GM21786 (cell line): ENCODE measurements at regions not wholly inside any gene's neighbourhood (a gene's known extent, or its start where the extent isn't known, plus 50 kb on each side); places are given as distances from the start of the nearest gene placed in this dataset.

ENCODE experiments used
- ATAC-seq: cut with Tn5 transposase; IDR thresholded peaks from one replicate; pipeline ENCODE4 v1.9.1; 2021; ENCODE audit not compliant: unreplicated experiment

DNA sequence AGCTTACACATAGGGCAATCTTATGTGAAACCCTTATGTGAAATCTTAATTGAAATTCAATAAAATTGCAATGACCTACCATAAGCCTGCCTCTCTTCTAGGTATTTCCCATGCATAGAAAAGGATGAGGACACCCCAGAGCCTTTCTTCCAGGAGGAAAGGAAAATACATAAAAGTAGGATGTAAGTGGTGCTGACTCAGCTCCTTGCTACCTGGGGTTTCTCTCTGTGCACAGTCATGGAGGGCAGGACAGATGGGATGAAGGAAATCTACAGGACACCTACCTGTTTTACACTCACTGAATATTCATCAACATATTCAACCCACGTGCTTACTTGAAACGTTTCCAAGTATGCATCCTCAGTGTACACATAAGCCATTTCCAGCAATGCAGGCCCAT, 1299.2 kb upstream of the SLC10A2 start:
- no peak for ATAC-seq

DNA sequence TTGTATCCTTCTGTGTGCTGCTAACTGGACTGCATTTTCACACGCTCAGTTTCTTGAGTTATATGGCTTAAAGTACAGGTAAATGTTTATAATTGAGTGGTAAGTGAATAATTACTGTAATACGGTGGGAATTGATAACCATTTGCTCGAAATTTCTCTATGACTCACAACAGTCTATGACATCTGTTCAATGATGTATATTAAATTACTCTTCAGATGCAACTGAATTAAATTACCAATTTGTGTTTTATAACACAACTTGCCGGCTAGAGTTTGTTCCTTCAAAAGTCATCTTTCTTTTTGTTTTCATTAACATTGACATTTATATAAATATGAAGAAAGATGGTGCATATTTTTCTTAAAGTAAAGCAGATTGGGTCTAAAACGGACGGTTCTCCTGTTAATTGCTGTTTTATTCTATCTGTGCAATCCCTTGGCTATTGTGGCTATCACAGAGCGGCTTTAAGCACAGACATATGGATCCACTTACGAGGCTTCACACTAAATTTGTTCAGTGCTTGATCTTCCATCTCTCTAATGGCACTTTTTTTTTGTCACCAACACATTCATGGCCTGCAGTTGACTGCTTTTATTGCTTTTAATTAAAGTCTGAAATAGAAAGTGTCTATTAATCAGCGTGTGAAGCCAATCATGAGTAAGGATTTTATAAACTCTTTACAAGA, 1291.6 kb upstream of the SLC10A2 start:
- ATAC-seq = no peak

DNA sequence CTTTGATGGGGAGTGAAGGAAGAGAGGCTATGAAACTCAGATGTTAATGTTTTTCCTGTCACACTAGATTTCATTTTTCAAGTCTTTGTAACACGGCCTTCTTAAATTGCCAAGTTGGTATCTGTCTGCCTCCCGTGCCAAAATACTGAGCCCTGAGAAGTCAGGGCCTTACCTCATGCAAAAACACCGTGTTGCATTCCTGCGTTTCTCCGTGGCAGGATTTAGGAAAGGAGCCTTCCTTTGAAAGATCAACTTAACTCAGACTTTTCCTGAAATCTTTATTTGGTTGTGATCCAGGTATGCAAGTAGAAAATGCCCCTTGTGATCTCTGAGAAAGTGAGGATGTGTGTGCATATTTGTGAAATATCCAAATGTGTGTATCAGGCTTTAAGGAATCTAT, 1291.0 kb upstream of the SLC10A2 start:
- no peak for ATAC-seq

GRCh38 chr13:104355041-104355670, 1288.9 kb upstream of the SLC10A2 start:
- no peak for ATAC-seq

GRCh38 chr13:104327211-104327610, 1261.0 kb upstream of the SLC10A2 start:
- no peak for ATAC-seq

GRCh38 chr13:104326523-104326922, 1260.3 kb upstream of the SLC10A2 start:
- no peak for ATAC-seq

- ATAC-seq = no peak
Observed at GRCh38 chr13:104321756-104322155, 1255.5 kb upstream of the SLC10A2 start.

- no peak for ATAC-seq
Observed at GRCh38 chr13:104320446-104320845, 1254.2 kb upstream of the SLC10A2 start.

- no peak for ATAC-seq
Observed at GRCh38 chr13:104318121-104318520, 1251.9 kb upstream of the SLC10A2 start.

DNA sequence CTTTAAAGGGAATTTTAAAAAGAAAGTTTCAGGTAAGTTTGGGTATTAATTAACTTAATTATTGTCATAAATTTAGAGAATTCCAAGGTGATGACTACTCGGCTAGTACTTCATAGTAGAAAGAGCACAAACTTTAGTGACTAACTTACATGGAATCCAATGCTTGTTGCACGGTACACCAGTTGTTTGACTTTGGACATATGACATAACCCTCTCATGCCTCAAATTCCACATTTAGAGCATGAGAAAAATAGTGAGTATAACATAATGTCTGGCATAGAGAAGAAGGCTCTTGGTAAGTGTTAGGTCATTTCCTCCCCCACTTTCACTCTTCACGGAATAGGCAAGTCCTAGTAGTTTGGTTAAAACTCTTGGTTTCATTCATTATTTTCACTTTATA, 1249.4 kb upstream of the SLC10A2 start:
- ATAC-seq = no peak

- ATAC-seq = no peak
Observed at GRCh38 chr13:104314926-104315535, 1248.8 kb upstream of the SLC10A2 start.

DNA sequence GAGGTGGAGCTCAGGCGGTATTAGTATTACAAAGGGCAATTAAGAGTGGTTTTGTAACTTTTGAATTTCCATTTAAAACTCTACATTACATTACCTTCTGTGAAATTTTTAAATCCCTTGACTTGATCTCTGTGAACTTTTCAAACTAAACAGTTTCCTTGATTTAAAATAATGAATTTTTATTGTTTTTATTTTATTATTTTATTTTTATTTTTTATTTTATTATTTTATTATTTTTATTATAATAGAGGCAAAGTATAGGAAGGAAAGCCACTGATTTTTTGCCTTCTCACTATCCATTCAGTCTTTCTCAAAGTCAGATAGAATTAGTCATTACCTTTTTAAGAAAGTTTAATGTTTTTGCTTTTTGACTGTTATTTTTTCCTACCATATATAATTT, 1248.1 kb upstream of the SLC10A2 start:
- no peak for ATAC-seq

GRCh38 chr13:104310861-104311260, 1244.6 kb upstream of the SLC10A2 start:
- ATAC-seq = no peak

DNA sequence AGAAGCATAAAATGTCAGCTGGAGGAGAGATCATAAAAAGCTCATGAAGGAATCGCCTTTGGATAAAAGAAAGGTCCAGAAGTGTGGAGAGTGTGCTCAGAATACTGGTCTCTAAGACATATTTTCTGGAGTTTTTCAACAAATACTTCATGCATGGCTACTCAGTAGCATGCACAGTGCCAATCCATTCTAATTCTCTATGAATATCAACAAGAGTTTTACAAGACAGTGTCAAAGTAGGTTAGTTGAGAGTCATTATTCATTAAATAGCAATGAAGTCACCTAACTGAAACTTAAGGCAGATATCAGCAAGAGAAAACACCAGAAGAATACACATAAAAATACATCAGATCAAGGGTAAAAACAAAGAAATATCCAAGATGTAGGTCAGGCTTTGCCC, 1243.2 kb upstream of the SLC10A2 start:
- ATAC-seq = no peak

DNA sequence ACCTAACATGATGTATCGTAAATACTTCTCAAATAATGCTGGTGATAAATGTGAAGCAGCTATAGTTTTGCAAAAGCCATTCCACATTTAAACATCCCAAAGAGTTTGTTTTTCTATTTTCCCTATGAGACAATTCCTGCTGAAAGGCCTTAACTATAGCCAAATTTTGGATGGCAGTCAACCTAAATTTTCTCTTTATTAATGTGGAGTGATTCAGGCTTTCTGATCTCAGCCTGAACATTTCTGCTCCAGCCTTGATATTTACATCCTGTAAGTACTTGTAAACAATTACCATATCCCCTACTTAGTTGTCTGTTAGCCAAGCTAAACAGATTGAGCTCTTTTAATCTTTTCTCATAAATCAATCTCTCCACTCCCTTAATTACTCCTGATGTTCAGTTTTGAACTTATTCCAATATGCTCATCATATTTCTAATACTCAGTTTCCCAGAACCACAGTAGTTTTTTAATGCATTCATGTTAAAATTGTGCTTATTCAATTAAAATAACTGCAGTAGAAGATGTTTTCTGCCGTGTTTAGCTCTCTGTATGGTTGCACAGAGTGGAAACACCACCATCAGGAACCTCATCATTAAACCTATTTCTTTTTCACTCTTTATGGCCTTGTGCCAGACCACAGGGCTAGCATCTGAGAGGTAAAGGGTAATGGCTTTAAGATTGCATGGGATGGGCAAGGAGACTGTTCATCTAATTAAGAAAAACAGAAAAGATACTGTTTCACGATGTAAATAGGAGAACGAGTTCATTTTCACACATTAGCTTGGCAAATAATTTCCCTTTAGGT, 1235.2 kb upstream of the SLC10A2 start:
- no peak for ATAC-seq

DNA sequence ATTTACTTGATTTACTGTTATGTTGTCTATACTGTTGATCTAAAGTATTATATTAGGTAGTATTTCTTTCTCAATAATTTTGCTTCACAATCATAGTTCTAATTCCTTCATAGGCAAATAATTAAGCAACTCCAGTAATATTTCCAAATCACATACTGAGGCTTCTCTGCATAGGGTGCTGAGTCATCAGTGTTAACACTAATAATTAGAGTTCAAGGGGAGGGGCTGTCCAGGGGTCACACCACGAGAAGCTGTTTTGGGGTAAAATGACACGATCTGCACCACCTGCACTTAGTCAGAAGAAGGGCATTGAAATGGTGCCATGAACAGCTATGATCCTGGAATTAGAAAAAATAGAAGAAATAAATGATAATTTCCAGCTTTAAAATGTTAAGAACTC, 1230.9 kb upstream of the SLC10A2 start:
- ATAC-seq = no peak

- ATAC-seq = no peak
Observed at GRCh38 chr13:104296286-104296685, 1230.1 kb upstream of the SLC10A2 start.

GRCh38 chr13:104295537-104295936, 1229.3 kb upstream of the SLC10A2 start:
- no peak for ATAC-seq

GRCh38 chr13:104289400-104289799, 1223.2 kb upstream of the SLC10A2 start:
- ATAC-seq = no peak

- ATAC-seq = no peak
Observed at GRCh38 chr13:104288496-104288895, 1222.3 kb upstream of the SLC10A2 start.

- no peak for ATAC-seq
Observed at GRCh38 chr13:104286566-104287290, 1220.5 kb upstream of the SLC10A2 start.
